H4 (cell line): ENCODE measurements at regions not wholly inside any gene's neighbourhood (a gene's known extent, or its start where the extent isn't known, plus 50 kb on each side); places are given as distances from the start of the nearest gene placed in this dataset.
"Not testable (repeated sequence)": the region's sequence is repeated elsewhere in the genome, so short reads cannot be mapped to it uniquely, and the experiment has no call there.

Source experiments
- DNase-seq: peaks from one replicate; pipeline ENCODE4 v3.0.0-alpha.2; 2015; ENCODE audit warnings: low spot score

- no peak for DNase-seq
Measured at GRCh38 chrX:54615109-54615508, 85.1 kb downstream of the GNL3L start.

- no peak for DNase-seq
Measured at GRCh38 chrX:54633641-54634040, 103.6 kb downstream of the GNL3L start.

- no peak for DNase-seq
Measured at GRCh38 chrX:54639018-54639345, 109.0 kb downstream of the GNL3L start.

- DNase-seq, result peak; percentile 97
Measured at GRCh38 chrX:54639346-54640102, 109.5 kb downstream of the GNL3L start.

DNA sequence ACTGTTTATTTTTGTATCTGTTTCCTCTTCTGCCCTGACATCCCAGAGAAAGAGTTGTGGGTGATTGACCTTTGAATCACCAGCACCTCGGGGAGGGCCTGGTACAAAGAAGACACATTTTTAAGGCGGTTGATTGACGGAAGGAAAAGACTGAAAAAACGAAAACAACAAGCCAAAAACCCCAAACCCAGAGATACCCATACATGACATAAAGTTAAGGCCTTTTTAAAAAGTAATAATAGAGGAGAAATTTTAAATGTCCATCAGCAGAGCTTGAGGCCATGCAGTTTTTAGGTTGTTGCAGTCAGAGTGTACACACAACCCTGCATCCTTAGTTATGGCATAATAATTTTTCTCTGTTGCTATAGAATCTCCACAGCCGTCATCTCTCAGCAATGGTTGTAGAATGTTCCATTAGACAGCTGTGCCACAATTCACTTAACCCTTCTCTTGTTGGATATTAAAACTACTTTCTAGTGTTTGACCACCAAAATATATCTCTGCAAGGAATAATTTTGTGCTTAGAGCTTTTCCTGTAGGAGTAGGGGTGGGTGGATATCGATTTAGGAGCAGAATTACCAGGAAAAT, 110.2 kb downstream of the GNL3L start:
- DNase-seq, result no peak

GRCh38 chrX:54640736-54641135, 110.7 kb downstream of the GNL3L start:
- DNase-seq, result no peak

GRCh38 chrX:54641530-54641929, 111.5 kb downstream of the GNL3L start:
- DNase-seq, result no peak

DNA sequence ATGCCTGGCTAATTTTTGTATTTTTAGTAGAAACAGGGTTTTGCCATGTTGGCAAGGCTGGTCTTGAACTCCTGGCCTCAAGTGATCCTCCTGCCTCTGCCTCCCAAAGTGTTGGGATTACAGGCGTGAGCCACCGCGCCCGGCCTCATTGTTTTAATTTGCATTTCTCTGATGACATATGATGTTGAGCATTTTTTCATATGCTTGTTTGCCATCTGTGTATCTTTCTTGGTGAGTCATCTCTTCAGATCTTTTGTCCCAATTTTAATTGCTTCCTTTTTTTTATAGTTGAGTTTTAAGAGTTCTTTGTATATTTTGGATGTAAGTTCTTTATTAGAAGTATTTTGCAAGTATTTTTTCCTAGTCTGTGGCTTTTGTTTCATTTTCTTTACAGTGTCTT, 117.6 kb downstream of the GNL3L start:
- DNase-seq, result not testable (repeated sequence)

DNA sequence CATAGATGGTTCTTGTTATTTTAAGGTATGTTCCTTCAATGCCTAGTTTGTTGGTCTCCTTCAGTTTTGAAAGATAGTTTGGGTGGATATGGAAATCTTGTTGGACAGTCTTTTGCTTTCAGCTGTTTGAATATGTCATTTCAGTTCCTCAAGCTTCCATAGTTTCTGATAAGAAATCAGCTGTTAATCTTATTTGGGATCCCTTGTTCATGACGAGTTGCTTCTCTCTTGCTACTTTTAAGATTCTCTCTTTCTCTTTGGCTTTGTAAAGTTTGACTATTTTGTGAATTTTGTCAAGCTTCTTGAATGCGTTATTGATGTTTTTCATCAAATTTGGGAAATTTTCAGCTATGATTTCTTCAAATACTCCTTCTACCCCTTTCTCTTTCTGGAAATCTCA, 129.5 kb downstream of the GNL3L start:
- DNase-seq, result no peak

DNA sequence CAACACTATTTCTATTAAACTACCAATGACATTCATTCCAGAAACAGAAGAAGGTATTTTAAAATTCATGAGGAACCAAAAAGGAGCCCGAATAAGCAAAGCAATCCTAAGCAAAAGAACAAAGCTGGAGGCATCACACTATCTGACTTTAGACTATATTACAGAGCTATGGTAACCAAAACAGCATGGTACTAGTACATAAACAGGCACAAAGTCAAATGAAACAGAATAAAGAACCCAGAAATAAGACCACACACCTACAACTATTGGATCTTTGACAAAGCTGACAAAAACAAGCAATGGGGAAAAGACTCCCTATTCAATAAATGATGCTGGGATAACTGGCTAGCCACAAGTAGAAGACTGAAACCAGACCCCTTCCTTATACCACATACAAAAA, 122.3 kb downstream of the ITIH6 start:
- no peak for DNase-seq

DNA sequence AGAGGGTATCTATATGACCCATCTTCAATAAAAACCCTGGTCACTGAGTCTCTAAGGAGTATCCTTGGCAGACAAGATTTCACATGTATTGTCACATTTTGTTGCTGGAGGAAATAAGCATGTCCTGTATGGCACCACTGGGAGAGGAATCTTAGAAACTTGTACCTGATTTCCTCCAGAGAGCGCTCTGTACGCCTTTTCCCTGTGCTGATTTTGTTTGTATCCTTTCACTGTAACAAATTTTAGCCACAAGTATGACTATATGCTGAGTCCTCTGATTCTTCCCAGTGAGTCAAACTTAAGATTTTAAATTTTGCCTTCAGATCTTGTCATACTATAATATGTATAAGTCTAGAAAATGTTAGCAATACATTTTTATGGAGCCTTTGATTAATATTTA, 102.8 kb downstream of the ITIH6 start:
- DNase-seq, result peak; percentile 5

DNA sequence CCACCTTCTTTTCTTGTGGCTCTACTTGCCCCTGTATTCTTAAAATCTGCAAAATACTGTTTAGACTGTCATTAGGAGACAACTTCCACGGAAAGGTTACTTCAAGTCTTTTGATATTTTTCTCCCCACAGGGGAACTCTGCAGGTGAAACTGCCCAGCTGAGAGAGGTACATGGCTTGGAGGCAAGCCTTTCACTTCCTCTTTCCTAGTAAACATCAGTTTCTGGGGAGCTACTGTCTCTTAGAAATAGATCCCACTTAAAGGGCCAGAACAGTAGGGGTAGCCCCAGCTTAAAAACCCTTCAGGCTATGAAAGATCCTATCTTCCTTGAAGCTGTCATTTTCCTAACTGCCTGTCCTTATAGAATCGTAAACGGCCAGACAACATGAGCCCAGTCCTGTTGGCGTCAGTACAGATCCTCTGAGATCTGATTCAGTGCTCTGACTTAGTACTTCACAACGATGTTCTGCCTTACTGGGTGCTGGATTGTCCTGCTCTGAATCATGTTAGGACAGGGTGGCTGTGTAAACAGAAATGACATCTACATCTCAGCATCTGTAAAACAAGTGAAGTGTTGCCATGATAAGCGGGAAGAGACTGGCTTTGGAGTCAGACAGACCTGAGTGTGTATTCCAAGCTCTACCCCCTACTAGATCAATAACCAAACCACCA, 102.1 kb downstream of the ITIH6 start:
- no peak for DNase-seq
